ENCODE measurements at regions not wholly inside any gene's neighbourhood (a gene's known extent, or its start where the extent isn't known, plus 50 kb on each side); places are given as distances from the start of the nearest gene placed in this dataset.

GRCh38 chr11:62020661-62021060 lies 53.2 kb upstream of the FTH1 start:
- TF ChIP-seq JUND (IDR thresholded peaks at IDR 0.05), result no peak
- TF ChIP-seq CTCF (IDR thresholded peaks at IDR 0.05), result no peak

Measured in SK-N-SH (cell line).